DMS114 treated with DMSO at 0.1 percent for 48 hours (cell line): ENCODE measurements at regions not wholly inside any gene's neighbourhood (a gene's known extent, or its start where the extent isn't known, plus 50 kb on each side); places are given as distances from the start of the nearest gene placed in this dataset.

Source experiments
- DNase-seq: peaks from one replicate; lab custom pipeline; 2025; ENCODE audit not compliant: unreplicated experiment; lab: John Stamatoyannopoulos, UW

- no peak for DNase-seq
Observed at GRCh38 chr6:164337024-164337924, 922.8 kb downstream of the QKI start.

GRCh38 chr6:164336455-164336854, 921.9 kb downstream of the QKI start:
- no peak for DNase-seq

GRCh38 chr6:164331026-164331425, 916.5 kb downstream of the QKI start:
- no peak for DNase-seq

GRCh38 chr6:164325168-164325567, 910.6 kb downstream of the QKI start:
- no peak for DNase-seq

GRCh38 chr6:164322533-164322932, 908.0 kb downstream of the QKI start:
- DNase-seq, result no peak

GRCh38 chr6:164321297-164321696, 906.8 kb downstream of the QKI start:
- DNase-seq, result no peak

- DNase-seq, result no peak
Observed at GRCh38 chr6:164315376-164315775, 900.9 kb downstream of the QKI start.

GRCh38 chr6:164308339-164308738, 893.8 kb downstream of the QKI start:
- no peak for DNase-seq

GRCh38 chr6:164303102-164303964, 888.8 kb downstream of the QKI start:
- DNase-seq, result no peak

GRCh38 chr6:164296411-164296810, 881.9 kb downstream of the QKI start:
- no peak for DNase-seq

GRCh38 chr6:164294047-164294784, 879.7 kb downstream of the QKI start:
- DNase-seq, result no peak

GRCh38 chr6:164291224-164291623, 876.7 kb downstream of the QKI start:
- no peak for DNase-seq

GRCh38 chr6:164290101-164290500, 875.6 kb downstream of the QKI start:
- no peak for DNase-seq

- DNase-seq, result no peak
Observed at GRCh38 chr6:164286011-164286410, 871.5 kb downstream of the QKI start.

GRCh38 chr6:164283574-164283973, 869.1 kb downstream of the QKI start:
- no peak for DNase-seq

- no peak for DNase-seq
Observed at GRCh38 chr6:164276211-164276610, 861.7 kb downstream of the QKI start.

GRCh38 chr6:164275773-164276172, 861.3 kb downstream of the QKI start:
- no peak for DNase-seq

GRCh38 chr6:164274493-164274892, 860.0 kb downstream of the QKI start:
- no peak for DNase-seq

GRCh38 chr6:164273491-164273890, 859.0 kb downstream of the QKI start:
- DNase-seq, result no peak

GRCh38 chr6:164266851-164267250, 852.3 kb downstream of the QKI start:
- DNase-seq, result no peak

- DNase-seq, result no peak
Observed at GRCh38 chr6:164262348-164262747, 847.8 kb downstream of the QKI start.
